Activated naive CD4-positive, alpha-beta T cell (primary cell): ENCODE measurements at regions not wholly inside any gene's neighbourhood (a gene's known extent, or its start where the extent isn't known, plus 50 kb on each side); places are given as distances from the start of the nearest gene placed in this dataset.

ENCODE experiments used
- DNase-seq, 4 experiments: peaks; one replicate each; lab custom pipeline; 2025; lab: John Stamatoyannopoulos, UW

GRCh38 chr3:5270666-5271371, 83.3 kb downstream of the EDEM1 start:
- no peak for DNase-seq

GRCh38 chr3:5271372-5271683, 83.8 kb downstream of the EDEM1 start:
- no peak for DNase-seq

GRCh38 chr3:5272387-5272786, 84.9 kb downstream of the EDEM1 start:
- DNase-seq: no peak

- DNase-seq: no peak
Observed at GRCh38 chr3:5274091-5274490, 86.6 kb downstream of the EDEM1 start.

- no peak for DNase-seq
Observed at GRCh38 chr3:5275529-5275928, 88.0 kb downstream of the EDEM1 start.

- no peak for DNase-seq
Observed at GRCh38 chr3:5276934-5277333, 89.4 kb downstream of the EDEM1 start.

GRCh38 chr3:5277612-5278236, 90.2 kb downstream of the EDEM1 start:
- no peak for DNase-seq

GRCh38 chr3:5278666-5279065, 91.2 kb downstream of the EDEM1 start:
- DNase-seq: no peak

GRCh38 chr3:5282703-5283102, 95.2 kb downstream of the EDEM1 start:
- DNase-seq: no peak

- no peak for DNase-seq
Observed at GRCh38 chr3:5285439-5285838, 97.9 kb downstream of the EDEM1 start.

GRCh38 chr3:5290915-5291314, 103.4 kb downstream of the EDEM1 start:
- no peak for DNase-seq

- DNase-seq: no peak
Observed at GRCh38 chr3:5292512-5292911, 105.0 kb downstream of the EDEM1 start.

- no peak for DNase-seq
Observed at GRCh38 chr3:5293207-5293606, 105.7 kb downstream of the EDEM1 start.

GRCh38 chr3:5294356-5294755, 106.8 kb downstream of the EDEM1 start:
- DNase-seq: no peak

GRCh38 chr3:5295191-5295690, 107.7 kb downstream of the EDEM1 start:
- no peak for DNase-seq

- DNase-seq: no peak
Observed at GRCh38 chr3:5296362-5296761, 108.9 kb downstream of the EDEM1 start.

- DNase-seq: no peak
Observed at GRCh38 chr3:5297895-5298294, 110.4 kb downstream of the EDEM1 start.

- DNase-seq: no peak
Observed at GRCh38 chr3:5298453-5298852, 110.9 kb downstream of the EDEM1 start.

GRCh38 chr3:5299161-5299560, 111.7 kb downstream of the EDEM1 start:
- DNase-seq: no peak

- no peak for DNase-seq
Observed at GRCh38 chr3:5300638-5301037, 113.1 kb downstream of the EDEM1 start.

GRCh38 chr3:5301651-5302297, 114.3 kb downstream of the EDEM1 start:
- no peak for DNase-seq

GRCh38 chr3:5302661-5303060, 115.2 kb downstream of the EDEM1 start:
- DNase-seq: no peak

GRCh38 chr3:5304188-5304587, 116.7 kb downstream of the EDEM1 start:
- DNase-seq: no peak
